MM.1S (cell line): ENCODE measurements at regions not wholly inside any gene's neighbourhood (a gene's known extent, or its start where the extent isn't known, plus 50 kb on each side); places are given as distances from the start of the nearest gene placed in this dataset.

Experiments used
- DNase-seq: peaks from one replicate; pipeline ENCODE4 v3.0.0-alpha.2; 2015
- H2AFZ ChIP-seq: fragments of 300-600 bp; sonication (generic); 2 replicates; pipeline ENCODE4 v1.6.0; 2016; ENCODE audit warnings: antibody characterized with exemption, low read length
- H3F3A ChIP-seq: fragments of 300-600 bp; sonication (generic); 2 replicates; pipeline ENCODE4 v1.6.1; 2016; ENCODE audit warnings: mild to moderate bottlenecking, antibody characterized with exemption, low read length, moderate library complexity, mixed read lengths; ENCODE audit not compliant: insufficient read depth
- H3K27ac ChIP-seq: fragments of 300-600 bp; sonication (generic); 2 replicates; pipeline ENCODE4 v1.5.1; 2016; ENCODE audit warnings: mild to moderate bottlenecking, low read length
- H3K27me3 ChIP-seq: fragments of 300-600 bp; sonication (generic); replicated peaks from 2 replicates; pipeline ENCODE4 v1.6.0; 2016; ENCODE audit warnings: low read length; ENCODE audit not compliant: insufficient read depth
- H3K36me3 ChIP-seq: fragments of 300-600 bp; sonication (generic); replicated peaks from 2 replicates; pipeline ENCODE4 v1.6.1; 2016; ENCODE audit warnings: mild to moderate bottlenecking, low read length, mixed read lengths; ENCODE audit not compliant: insufficient read depth
- H3K4me1 ChIP-seq: fragments of 300-600 bp; sonication (generic); 2 replicates; pipeline ENCODE4 v1.6.1; 2016; ENCODE audit warnings: low read length, mixed read lengths
- H3K4me2 ChIP-seq: fragments of 300-600 bp; sonication (generic); 2 replicates; pipeline ENCODE4 v1.6.0; 2016; ENCODE audit warnings: low read depth, low read length
- H3K4me3 ChIP-seq: fragments of 300-600 bp; sonication (generic); 2 replicates; pipeline ENCODE4 v1.5.1; 2016; ENCODE audit warnings: low read length, mixed read lengths
- H3K79me2 ChIP-seq: fragments of 300-600 bp; sonication (generic); 2 replicates; pipeline ENCODE4 v1.6.1; 2016; ENCODE audit warnings: mixed run types, low read length, mixed read lengths
- H3K9ac ChIP-seq: fragments of 300-600 bp; sonication (generic); 2 replicates; pipeline ENCODE4 v1.6.1; 2016; ENCODE audit warnings: low read length, mixed read lengths
- H3K9me2 ChIP-seq: fragments of 300-600 bp; sonication (generic); replicated peaks from 2 replicates; pipeline ENCODE4 v1.6.1; 2016; ENCODE audit warnings: mild to moderate bottlenecking, low read length, mixed read lengths; ENCODE audit not compliant: insufficient read depth
- H3K9me3 ChIP-seq: fragments of 300-600 bp; sonication (generic); replicated peaks from 2 replicates; pipeline ENCODE4 v1.6.1; 2016; ENCODE audit warnings: mild to moderate bottlenecking, low read length, mixed read lengths; ENCODE audit not compliant: insufficient read depth
- H4K20me1 ChIP-seq: fragments of 300-600 bp; sonication (generic); 2 replicates; pipeline ENCODE4 v1.6.1; 2016; ENCODE audit warnings: mild to moderate bottlenecking, low read length, moderate library complexity, mixed read lengths; ENCODE audit not compliant: insufficient read depth
- EZH2 ChIP-seq: fragments of 300-600 bp; sonication (generic); optimal IDR thresholded peaks from 2 replicates; pipeline ENCODE3; 2017; ENCODE audit warnings: low read depth, mild to moderate bottlenecking, antibody characterized with exemption, low read length, mixed read lengths
- EZH2phosphoT487 ChIP-seq: fragments of 300-600 bp; sonication (generic); IDR thresholded peaks from 2 replicates; pipeline ENCODE4 v1.6.1; 2018; ENCODE audit warnings: antibody characterized with exemption, low read length
- TF ChIP-seq, protein P1 (sequence below): fragments of 300-600 bp; sonication (generic); IDR thresholded peaks from 2 replicates; pipeline ENCODE4 v1.5.1; 2016; ENCODE audit warnings: antibody characterized with exemption, low read length, mixed read lengths

DNA sequence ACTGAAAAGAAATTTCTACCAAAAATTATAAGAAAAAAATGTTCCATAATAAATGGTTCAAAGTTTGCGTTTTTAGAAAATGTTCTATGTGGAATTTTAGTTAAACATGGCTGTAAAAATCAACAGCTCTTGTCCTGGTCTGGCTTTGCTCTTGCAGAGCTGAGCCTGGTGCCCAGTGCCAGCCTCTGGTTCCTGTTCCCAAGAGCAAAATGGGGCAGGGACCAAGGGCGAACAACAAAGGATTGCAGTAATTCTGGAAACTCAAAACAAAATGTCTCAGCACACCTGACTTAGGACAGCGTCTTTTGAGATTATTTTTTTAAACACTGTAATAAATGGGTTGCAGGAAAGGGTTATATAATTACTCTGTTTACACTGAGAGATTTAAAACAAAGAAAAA lies 174.7 kb downstream of the ANAPC1 start:
- Histone ChIP-seq H3K4me3 (no peak overlapping the region), H3K9me3 (no peaks in the 10 kb centered on the region), H2AFZ (no peak overlapping the region), H3K9ac (no peak overlapping the region), H3F3A (peaks cover 28% of the 10 kb centered on the region), H3K4me2 (no peak overlapping the region), H3K9me2 (no peaks in the 10 kb centered on the region), H3K36me3 (no peaks in the 10 kb centered on the region), H3K79me2 (0 out of 2 replicates have a peak, but pooled peaks cover 1% of the 10 kb centered on the region), H3K4me1 (peaks cover 51% of the 10 kb centered on the region), H3K27ac (no peak overlapping the region), H4K20me1 (no peaks in the 10 kb centered on the region), H3K27me3 (no peaks in the 10 kb centered on the region)
- DNase-seq = no peak
- TF ChIP-seq EZH2 = no peak
- TF ChIP-seq, protein P1, sequence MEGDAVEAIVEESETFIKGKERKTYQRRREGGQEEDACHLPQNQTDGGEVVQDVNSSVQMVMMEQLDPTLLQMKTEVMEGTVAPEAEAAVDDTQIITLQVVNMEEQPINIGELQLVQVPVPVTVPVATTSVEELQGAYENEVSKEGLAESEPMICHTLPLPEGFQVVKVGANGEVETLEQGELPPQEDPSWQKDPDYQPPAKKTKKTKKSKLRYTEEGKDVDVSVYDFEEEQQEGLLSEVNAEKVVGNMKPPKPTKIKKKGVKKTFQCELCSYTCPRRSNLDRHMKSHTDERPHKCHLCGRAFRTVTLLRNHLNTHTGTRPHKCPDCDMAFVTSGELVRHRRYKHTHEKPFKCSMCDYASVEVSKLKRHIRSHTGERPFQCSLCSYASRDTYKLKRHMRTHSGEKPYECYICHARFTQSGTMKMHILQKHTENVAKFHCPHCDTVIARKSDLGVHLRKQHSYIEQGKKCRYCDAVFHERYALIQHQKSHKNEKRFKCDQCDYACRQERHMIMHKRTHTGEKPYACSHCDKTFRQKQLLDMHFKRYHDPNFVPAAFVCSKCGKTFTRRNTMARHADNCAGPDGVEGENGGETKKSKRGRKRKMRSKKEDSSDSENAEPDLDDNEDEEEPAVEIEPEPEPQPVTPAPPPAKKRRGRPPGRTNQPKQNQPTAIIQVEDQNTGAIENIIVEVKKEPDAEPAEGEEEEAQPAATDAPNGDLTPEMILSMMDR = no peak
- TF ChIP-seq EZH2phosphoT487 = no peak

DNA sequence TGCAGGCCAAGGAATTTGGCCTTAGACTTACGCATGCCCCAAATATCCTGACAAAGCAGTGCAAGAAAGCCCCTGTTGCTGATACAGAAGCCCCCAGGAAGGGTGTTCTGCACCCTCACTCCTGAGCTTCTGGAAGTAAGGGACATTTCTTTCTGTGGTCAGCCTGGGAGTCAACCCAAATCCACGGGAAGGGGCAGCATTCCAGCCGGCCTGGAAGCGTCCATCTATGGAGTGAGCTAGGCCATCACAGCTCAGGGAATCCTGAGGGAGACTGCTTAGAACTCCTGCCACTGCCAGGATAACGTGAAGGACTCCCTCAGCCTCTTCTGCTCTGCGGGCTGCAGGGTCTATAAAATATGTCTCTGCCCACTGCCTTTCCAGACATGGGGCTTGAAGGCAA lies 173.9 kb downstream of the ANAPC1 start:
- DNase-seq = no peak
- no peak overlapping the region for H3K9ac ChIP-seq
- H4K20me1 ChIP-seq = no peaks in the 10 kb centered on the region
- no peak overlapping the region for H3K27ac ChIP-seq
- TF ChIP-seq, protein P1 = no peak
- TF ChIP-seq EZH2 = no peak
- no peaks in the 10 kb centered on the region for H3K36me3 ChIP-seq
- H3K9me3 ChIP-seq = no peaks in the 10 kb centered on the region
- H3K27me3 ChIP-seq = no peaks in the 10 kb centered on the region
- H3K9me2 ChIP-seq = no peaks in the 10 kb centered on the region
- H3K4me2 ChIP-seq = no peak overlapping the region
- H3K4me3 ChIP-seq = no peak overlapping the region
- peaks cover 20% of the 10 kb centered on the region for H3F3A ChIP-seq
- H2AFZ ChIP-seq = no peak overlapping the region
- H3K4me1 ChIP-seq = peaks cover 45% of the 10 kb centered on the region
- no peaks in the 10 kb centered on the region for H3K79me2 ChIP-seq

DNA sequence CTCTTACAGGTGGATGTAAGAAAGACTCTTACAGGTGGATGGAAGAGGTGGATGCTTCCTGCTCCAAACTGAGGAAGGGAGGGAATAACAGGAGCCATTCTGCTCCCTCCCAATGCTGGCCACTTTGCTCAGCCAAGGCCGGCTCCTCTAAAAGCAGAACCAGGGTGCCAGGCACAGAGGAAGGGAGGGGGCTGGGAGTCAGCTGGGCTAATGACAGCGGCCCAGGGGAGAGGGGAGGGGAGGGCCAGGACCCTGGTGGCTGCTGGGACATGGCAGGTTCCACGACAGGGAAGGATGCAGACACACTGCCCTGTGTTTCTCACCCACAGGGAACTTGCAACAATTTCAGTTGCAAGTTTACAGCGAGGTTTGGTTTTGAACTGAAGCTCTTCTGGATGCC lies 173.4 kb downstream of the ANAPC1 start:
- Histone ChIP-seq H3K9ac (no peak overlapping the region), H3K36me3 (no peaks in the 10 kb centered on the region), H3K4me3 (no peak overlapping the region), H2AFZ (no peak overlapping the region), H3K9me2 (no peaks in the 10 kb centered on the region), H3K4me2 (no peak overlapping the region), H3K27me3 (no peaks in the 10 kb centered on the region), H3K4me1 (peaks cover 39% of the 10 kb centered on the region), H3K9me3 (no peaks in the 10 kb centered on the region), H3K27ac (no peak overlapping the region), H3F3A (peaks cover 15% of the 10 kb centered on the region), H3K79me2 (no peaks in the 10 kb centered on the region), H4K20me1 (no peaks in the 10 kb centered on the region)
- no peak for DNase-seq
- TF ChIP-seq EZH2 = no peak
- TF ChIP-seq, protein P1 = no peak
